ENCODE measurements at regions not wholly inside any gene's neighbourhood (a gene's known extent, or its start where the extent isn't known, plus 50 kb on each side); places are given as distances from the start of the nearest gene placed in this dataset.

- TF ChIP-seq RERE (CRISPR knock-in tag; IDR thresholded peaks at IDR 0.05; ENCODE audit: borderline replicate concordance): no peak
- no peak for TF ChIP-seq GMEB1 (CRISPR knock-in tag; IDR thresholded peaks at IDR 0.05)
- no peak for TF ChIP-seq ZNF655 (CRISPR knock-in tag; IDR thresholded peaks at IDR 0.05)
- no peak for TF ChIP-seq NCOA1 (IDR thresholded peaks at IDR 0.05; ENCODE audit: low read depth)
- TF ChIP-seq RBM22 (IDR thresholded peaks at IDR 0.05; ENCODE audit: low read depth, low read length, poor library complexity, severe bottlenecking): no peak
- TF ChIP-seq NCOA4 (IDR thresholded peaks at IDR 0.05; ENCODE audit: partially characterized antibody): no peak
- peak; percentile 52 for TF ChIP-seq POLR2AphosphoS5 (IDR thresholded peaks at IDR 0.05; ENCODE audit: control insufficient read depth, insufficient read depth, low read depth, low read length)
- TF ChIP-seq TBL1XR1 (IDR thresholded peaks at IDR 0.05; ENCODE audit: low read length in 2 of 2): no peak
- TF ChIP-seq SRF (CRISPR knock-in tag; IDR thresholded peaks at IDR 0.05): peak in 1 of 2 experiments; percentile 48; a peak in 1 of 4 replicates
- peak; percentile 14 to 35; a peak in 1 of 4 replicates for TF ChIP-seq TRIM24 (IDR thresholded peaks at IDR 0.05)
- TF ChIP-seq KDM5B (IDR thresholded peaks at IDR 0.05; ENCODE audit: insufficient replicate concordance, low read depth, low read length): no peak
- no peak for TF ChIP-seq ZNF518B (CRISPR knock-in tag; IDR thresholded peaks at IDR 0.05)
- TF ChIP-seq ZNF316 (IDR thresholded peaks at IDR 0.05): peak; percentile 90
- TF ChIP-seq ATF7 (IDR thresholded peaks at IDR 0.05): peak; percentile 77
- peak; percentile 60; the same call in 1 of the 2 replicates for TF ChIP-seq ELF1 (tag; IDR thresholded peaks at IDR 0.05)
Measured at GRCh38 chr10:32139223-32140073, 83.2 kb upstream of the KIF5B start (continued).

All from K562 (cell line).